Esophagus muscularis mucosa (tissue), 3 donors: ENCODE measurements at regions not wholly inside any gene's neighbourhood (a gene's known extent, or its start where the extent isn't known, plus 50 kb on each side); places are given as distances from the start of the nearest gene placed in this dataset.

ENCODE experiments used
- CTCF ChIP-seq, 3 experiments: fragments of 200-600 bp in 2 of 3; fragments of 450-650 bp in 1 of 3; sonication (generic) in 2 of 3; IDR thresholded peaks; one replicate each; pipeline ENCODE4 v1.5.1; 2017 to 2019; ENCODE audit warnings: antibody characterized with exemption in 3 of 3, mild to moderate bottlenecking in 2 of 3, moderate library complexity in 1 of 3
- POLR2AphosphoS5 ChIP-seq, 2 donors: sonication (generic); formaldehyde crosslinking; IDR thresholded peaks; one replicate each; pipeline ENCODE4 v1.6.1; 2017; ENCODE audit warnings: antibody characterized with exemption in 2 of 2

- TF ChIP-seq CTCF (IDR thresholded peaks at IDR 0.05) (no peak), POLR2AphosphoS5 (IDR thresholded peaks at IDR 0.05) (no peak)
Observed at GRCh38 chr4:174117445-174117844, 166.0 kb downstream of the FBXO8 start.
